T-helper 2 cell (primary cell): ENCODE measurements at regions not wholly inside any gene's neighbourhood (a gene's known extent, or its start where the extent isn't known, plus 50 kb on each side); places are given as distances from the start of the nearest gene placed in this dataset.
"Not testable (repeated sequence)": the region's sequence is repeated elsewhere in the genome, so short reads cannot be mapped to it uniquely, and the experiment has no call there.

ENCODE experiments used
- DNase-seq, 5 experiments: peaks; one replicate each; pipeline versions ENCODE4 v3.0.0 to v3.0.0-alpha.2; 2012 to 2022

DNA sequence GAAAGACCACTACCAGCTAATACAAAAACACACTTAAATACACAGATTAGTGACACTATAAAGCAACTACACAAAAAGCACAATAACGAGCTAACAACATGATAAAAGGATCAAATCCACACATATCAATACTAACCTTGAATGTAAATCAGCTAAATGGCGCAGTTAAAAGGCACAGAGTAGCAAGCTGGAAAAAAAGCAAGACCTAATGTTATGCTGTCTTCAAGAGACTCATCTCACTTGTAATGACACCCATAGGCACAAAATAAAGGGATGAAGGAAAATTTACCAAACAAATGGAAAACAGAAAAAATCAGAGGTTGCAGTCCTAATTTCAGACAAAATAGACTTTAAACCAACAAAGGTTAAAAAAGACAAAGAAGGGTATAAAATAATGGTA lies 86.3 kb downstream of the NUS1 start:
- DNase-seq, result no peak

DNA sequence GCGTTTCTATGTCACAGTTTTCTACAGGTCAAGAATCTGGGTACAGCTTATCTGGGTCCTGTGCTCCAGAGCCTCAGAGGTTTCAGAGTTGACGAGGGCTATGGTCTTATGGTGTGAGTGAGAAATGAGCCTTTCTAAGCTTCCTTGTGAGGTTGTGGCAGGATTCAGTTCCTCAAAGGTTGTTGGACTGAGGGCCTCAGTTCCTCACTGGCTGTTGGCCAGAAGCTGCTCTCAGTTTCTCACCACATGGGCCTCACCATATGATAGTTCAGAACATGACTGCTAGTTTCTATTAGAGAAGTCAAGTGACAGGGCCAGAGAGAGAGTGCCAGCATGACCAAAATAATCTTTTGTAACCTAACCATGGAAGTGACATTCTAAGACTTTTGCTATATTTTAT lies 96.1 kb downstream of the NUS1 start:
- no peak for DNase-seq

DNA sequence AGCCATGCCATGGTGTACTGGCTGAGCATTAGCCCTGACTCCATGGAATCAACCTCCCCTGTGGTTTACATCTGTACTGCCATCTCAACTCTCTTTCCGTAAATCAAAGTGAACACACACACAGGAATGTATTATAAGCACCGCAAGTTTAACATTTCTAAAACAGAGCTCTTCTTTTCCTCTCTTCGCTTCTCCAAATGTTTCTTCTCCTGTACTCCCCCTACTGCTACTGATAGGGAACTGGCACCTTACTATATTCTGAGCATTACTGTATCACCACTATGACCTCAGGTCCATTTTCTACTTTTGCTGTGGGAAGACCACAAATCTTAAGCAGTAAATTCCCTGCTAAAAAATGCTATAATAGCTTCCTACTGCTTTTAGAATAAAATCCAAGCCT lies 101.2 kb downstream of the NUS1 start:
- no peak for DNase-seq

DNA sequence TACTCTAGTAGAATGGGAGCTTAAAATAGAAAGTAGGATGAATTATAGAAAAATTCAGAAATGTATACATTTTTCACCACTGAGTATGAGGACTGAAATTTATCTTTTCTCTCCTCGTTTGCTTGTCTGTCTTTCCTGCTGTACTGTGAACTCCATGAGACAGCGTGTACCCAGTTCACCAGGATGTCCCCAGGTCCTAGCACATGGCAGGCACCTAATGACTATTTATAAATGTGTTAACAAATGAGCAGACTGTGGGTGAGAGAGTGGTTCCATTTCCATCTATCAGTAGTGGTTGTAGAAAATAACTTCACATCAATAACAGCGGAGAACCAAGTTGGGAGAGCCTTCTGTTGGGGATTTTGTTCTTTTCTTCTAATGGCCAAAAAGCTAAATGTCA lies 106.3 kb downstream of the NUS1 start:
- no peak for DNase-seq

DNA sequence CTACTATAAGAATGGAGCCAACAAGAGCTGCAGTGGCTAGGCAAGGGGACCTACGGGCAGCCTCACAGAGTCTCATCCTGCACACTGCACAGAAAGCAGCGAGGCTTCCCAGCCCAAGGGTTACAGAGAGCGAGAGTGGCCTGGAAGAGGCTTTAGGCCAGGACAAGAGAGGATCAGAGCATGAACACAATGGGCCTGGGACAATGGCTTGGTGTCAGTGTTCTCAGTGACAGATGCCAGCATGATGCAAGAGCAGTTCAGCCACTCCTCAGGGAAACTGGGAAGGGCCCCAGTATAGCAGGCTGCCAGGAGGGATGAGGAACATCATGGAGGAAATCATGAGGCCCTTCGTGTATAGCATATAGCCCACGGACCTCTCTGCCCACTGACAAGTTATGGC lies 108.0 kb downstream of the NUS1 start:
- DNase-seq, result no peak

DNA sequence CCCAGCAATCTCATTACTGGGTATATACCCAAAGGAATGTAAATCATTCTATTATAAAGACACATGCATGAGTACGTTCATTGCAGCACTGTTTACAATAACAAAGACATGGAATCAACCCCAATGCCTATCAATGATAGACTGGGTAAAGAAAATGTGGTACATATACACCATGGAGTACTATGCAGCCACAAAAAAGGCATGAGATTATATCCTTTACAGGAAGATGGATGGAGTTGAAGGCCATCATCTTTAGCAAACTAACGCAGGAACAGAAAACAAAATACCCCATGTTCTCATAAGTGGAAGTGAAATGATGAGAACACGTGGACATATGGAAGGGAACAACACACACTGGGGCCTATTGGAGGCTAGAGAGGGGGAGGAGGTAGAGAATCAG lies 115.7 kb downstream of the NUS1 start:
- no peak for DNase-seq

DNA sequence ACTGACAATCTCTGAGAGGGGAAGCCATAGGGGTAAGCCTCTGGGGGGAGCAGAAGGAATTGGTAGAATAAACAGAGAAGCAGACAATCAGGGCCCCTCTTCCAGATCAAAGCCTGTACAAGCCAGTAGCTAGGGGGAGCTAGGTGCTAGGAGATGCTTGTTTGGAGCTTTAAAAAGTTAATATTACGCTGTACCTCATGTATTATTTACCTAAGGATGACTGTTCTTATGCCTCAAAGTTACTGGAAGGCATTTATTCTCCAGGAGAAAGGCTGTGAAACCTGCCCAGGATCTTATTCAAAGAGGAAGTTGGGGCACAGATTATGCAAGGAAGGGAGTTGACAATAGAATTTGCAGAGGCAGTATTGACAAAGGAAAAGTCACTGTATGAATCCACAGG lies 111.8 kb upstream of the SLC35F1 start:
- DNase-seq, result no peak

DNA sequence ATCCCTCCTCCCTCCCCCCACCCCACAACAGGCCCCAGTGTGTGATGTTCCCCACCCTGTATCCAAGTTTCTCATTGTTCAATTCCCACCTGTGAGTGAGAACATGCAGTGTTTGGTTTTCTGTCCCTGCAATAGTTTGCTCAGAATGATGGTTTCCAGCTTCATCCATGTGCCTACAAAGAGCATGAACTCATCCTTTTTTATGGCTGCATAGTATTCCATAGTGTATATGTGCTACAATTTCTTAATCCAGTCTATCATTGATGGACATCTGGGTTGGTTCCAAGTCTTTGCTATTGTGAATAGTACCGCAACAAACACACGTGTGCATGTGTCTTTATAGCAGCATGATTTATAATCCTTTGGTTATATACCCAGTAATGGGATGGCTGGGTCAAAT lies 108.2 kb upstream of the SLC35F1 start:
- DNase-seq, result not testable (repeated sequence)

DNA sequence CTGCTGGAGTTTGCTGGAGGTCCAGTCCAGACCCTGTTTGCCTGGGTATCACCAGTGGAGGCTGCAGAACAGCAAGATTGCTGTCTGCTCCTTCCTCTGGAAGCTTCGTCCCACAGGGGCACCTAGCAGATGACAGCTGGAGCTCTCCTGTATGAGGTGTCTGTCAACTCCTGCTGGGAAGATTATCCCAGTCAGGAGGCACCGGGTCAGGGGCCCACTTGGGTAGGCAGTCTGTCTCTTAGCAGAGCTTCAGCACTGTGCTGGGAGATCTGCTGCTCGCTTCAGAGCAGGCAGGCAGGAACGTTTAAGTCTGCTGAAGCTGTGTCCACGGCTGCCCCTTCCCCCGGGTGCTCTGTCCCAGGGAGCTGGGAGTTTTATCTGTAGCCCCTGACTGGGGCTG lies 96.8 kb upstream of the SLC35F1 start:
- no peak for DNase-seq

DNA sequence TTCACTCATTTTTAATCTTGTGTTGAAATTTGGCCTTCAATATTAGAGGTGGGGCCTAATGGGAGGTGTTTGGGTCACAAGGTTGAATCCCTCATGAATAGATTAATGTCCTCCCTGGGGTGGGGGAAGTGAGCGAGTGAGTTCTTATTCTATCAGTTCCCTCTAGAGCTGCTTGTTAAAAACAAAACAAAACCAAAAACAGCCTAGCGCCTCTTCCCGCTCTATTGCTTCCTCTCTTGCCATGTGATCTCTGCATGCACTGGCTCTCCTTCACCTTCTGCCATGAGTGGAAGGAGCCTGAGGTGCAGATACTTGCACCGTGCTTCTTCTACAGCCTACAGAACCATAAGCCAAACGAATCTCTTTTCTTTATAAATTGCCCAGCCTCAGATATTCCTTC lies 89.6 kb upstream of the SLC35F1 start:
- no peak for DNase-seq

DNA sequence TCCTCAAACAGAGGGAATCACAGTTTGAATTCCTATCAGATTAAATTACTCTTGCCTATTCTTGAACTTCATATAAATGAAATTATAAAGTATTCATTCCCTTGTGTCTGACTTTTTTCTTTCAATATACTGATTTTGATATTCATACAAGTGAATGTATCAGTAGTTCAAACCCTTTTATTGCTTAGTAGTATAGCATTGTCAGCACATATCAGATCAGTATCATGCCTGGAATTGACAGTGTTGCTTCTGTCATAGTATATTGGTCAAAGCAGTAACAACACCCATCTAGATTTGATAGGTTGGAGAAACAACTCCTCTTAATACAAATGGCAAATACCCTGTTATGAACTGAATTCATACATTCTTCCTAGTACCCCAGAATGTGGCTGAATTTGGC lies 89.1 kb upstream of the SLC35F1 start:
- DNase-seq, result no peak

DNA sequence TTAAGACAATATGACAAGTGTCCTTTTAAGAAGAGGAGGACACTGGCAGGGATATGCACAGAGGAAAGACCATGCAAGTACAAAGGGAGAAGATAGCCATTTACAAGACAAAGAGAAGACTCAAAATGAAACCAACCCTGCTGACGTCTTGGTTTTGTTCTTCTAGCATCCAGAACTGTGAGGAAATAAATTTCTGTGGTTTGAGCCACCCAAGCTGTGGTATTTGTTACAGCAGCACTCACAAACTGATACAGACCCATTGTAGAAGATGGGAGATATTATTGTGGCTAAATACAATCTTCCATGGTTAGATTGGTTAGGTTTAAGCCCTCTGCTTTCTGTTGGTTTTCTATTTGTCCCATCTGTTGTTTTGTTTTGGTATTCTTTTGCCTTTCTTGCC lies 88.6 kb upstream of the SLC35F1 start:
- peak in 1 of 5 experiments; percentile 14 for DNase-seq

DNA sequence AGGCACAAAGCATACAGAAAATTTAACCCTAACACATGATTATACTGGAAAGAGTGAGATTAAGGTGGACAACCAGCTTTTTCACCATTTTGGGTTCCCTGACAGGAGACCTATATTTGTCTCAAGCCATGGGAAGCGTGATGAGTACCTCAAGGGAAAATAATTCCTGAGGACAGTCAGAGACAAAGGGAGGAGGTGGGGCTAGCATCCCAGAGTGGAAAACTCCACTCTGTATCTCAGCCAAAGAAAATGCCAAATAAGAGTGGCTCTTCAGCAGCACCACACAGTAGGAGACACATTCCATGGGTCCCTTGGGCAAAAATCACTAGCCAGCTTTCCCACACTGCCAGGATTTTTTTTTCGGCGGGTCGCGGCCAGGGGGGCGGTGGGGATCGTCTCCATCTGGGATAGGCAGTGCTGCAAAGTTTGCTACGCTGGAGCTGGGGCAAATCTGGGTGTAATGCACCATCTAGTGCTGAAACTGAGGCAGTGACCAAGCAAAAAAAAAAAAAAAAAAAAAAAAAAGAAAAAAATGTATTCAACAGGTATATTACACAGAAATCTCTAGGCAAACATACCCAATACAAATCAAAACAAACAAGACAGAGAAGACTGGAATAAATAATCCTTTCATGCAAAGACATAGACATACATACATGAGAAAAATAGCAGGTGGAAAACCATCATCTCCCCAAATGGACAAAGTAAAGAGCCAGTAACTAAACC lies 77.3 kb upstream of the SLC35F1 start:
- DNase-seq, result peak in 1 of 5 experiments; percentile 3

DNA sequence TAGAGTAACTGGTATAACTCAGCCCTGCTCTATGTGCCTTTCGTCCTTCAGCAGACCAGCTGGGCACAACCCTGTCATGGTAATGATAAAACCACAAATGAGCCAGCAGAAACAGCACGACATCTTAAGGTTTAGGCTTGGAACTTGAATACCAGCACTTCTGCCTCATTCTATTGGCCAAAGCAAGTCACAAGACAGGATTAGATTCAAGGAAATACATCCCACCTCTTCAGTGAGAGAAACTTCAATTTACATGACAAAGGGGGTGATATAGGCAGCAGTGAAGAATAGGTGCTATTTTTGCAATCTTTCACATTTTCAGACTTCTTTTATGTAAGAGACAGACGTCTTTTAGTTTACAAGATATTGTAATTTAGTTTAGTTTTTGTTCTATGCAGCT lies 69.8 kb upstream of the SLC35F1 start:
- no peak for DNase-seq

DNA sequence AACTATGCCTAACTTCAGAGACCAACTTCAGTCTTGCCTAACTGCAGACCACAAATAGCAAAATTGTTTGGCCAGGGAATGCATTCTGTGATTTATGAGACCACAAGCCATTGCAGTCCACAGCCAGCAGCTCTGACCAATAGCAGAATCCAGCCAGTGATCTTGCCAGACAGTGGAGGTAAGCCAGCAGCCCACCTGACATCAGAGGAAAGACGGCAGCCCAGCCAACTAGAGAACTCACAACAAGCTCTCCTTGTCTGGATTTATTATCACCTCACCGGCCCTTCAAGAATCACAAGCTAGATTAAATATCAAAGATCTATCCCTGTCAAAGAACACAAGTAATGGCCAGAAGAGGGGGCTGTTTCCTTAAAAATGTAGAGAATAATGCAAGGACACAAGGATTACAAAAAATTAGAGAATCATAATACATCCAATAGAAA lies 66.5 kb upstream of the SLC35F1 start:
- peak in 1 of 5 experiments; percentile 19 for DNase-seq

DNA sequence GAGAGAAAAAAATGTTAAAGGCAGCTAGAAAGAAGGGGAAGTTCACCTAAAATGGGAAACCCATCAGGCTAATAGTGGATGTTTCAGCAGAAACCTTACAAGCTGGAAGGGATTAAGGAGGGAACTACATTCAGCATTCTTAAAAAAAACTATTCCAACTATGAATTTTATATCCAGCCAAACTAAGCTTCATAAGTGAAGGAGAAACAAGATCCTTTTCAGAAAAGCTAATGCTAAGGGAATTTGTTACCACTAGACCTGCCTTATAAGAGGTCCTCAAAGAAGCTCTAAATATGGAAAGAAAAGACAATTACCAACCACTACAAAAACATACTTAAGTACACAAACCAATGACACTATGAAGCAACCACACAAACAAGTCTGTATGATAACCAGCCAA lies 59.2 kb upstream of the SLC35F1 start:
- no peak for DNase-seq

DNA sequence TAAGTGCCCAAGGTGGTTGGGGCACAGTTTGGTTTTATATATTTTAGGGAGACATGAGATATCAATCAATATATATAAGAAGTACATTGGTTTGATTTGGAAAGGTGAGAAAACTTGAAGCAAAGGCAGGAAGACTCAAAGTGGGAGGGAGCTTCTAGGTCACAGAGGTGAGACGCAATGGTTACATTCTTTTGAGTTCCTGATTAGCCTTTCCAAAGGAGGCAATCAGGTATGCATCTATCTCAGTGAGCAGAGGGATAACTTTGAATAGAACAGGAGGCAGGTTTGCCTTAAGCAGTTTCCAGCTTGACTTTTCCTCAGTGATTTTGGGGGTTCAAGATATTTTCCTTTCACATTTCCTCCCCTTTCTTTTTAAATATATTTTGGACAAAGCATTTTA lies 58.0 kb upstream of the SLC35F1 start:
- DNase-seq, result no peak
